ENCODE measurements at regions not wholly inside any gene's neighbourhood (a gene's known extent, or its start where the extent isn't known, plus 50 kb on each side); places are given as distances from the start of the nearest gene placed in this dataset.

DNA sequence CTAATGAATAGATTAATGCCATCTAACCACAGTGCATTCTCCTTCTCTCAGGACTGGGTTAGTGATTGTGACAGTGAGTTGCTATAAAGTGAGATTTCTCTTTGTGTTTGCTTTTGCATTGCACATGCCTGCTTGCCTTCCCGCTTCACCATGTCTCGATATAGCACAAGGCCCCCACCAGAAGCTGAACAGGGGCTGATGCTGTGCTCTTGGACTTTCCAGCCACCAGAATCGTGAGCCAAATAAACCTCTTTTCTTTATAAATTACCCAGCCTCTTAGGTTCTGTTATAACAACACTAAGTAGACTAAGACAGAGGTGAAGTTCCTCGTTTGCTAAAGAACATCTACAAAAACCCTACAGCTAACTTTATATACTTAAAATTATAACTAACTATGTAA is 173.0 kb downstream of the KIF26A start:
- no peaks in the 10 kb centered on the region for H4K20me1 ChIP-seq (ENCODE audit: insufficient read depth)
- no peak overlapping the region for H3K9ac ChIP-seq
- no peaks in the 10 kb centered on the region for H3F3A ChIP-seq (replicated peaks; ENCODE audit: insufficient read depth)
- ChIA-PET POLR2A (no interaction called here), CTCF (no interaction called here)
- no peak overlapping the region for H3K4me3 ChIP-seq (ENCODE audit: low read depth in 2 of 2, low read length in 1 of 2)
- H3K4me2 ChIP-seq = no peak overlapping the region
- H3K27me3 ChIP-seq (ENCODE audit: insufficient read depth) = no peaks in the 10 kb centered on the region
- TF ChIP-seq TAF1 (IDR thresholded peaks at IDR 0.05; ENCODE audit: borderline replicate concordance, low read depth, low read length) = no peak
- TF ChIP-seq RAD21 (IDR thresholded peaks at IDR 0.05; ENCODE audit: low read length) = no peak
- H3K79me2 ChIP-seq (ENCODE audit: insufficient read depth) = no peaks in the 10 kb centered on the region
- no peak overlapping the region for H2AFZ ChIP-seq (ENCODE audit: low read depth)
- H3K27ac ChIP-seq (ENCODE audit: low read depth in 2 of 2, low read length in 1 of 2) = no peak overlapping the region
- no peaks in the 10 kb centered on the region for H3K36me3 ChIP-seq (replicated peaks in 1 of 2; ENCODE audit: control insufficient read depth in 1 of 2, insufficient read depth in 2 of 2, low read length in 1 of 2)
- WGBS (ENCODE audit: low lambda C conversion rate) = 34% methylated on average over 4 of the region's 4 CpGs
- DNase-seq = no peak
- H3K9me3 ChIP-seq = no peaks in the 10 kb centered on the region
- H3K4me1 ChIP-seq (ENCODE audit: control insufficient read depth in 1 of 2, insufficient read depth in 2 of 2, low read depth in 1 of 2, low read length in 1 of 2) = peaks cover 0 to 13% of the 10 kb centered on the region in 2 experiments; a peak in 1 of 4 replicates
- H3K9me2 ChIP-seq = no peaks in the 10 kb centered on the region

DNA sequence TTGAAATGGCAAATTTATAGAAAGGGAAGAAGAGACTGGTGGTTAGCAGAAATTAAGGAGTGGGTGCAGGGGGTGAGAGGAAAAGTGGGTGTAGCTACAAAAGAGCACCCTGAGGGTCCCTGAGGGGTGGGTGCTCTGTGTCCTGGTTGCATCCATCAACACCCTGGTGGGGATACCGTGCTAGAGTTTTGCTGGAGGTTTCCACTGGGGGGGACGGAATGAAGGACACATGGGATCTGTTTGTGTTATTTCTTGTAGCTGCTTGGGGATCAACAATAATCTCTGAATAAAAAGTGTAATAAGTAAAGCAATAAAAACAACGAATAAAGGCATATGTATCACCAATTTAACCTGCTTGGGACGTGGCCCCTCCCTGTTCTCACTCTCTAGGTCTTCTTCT is 175.3 kb downstream of the KIF26A start:
- H2AFZ ChIP-seq (ENCODE audit: low read depth) = no peak overlapping the region
- H3K36me3 ChIP-seq (replicated peaks in 1 of 2; ENCODE audit: control insufficient read depth in 1 of 2, insufficient read depth in 2 of 2, low read length in 1 of 2) = no peaks in the 10 kb centered on the region
- WGBS (ENCODE audit: low lambda C conversion rate) = 15% methylated on average over 4 of the region's 4 CpGs
- no peaks in the 10 kb centered on the region for H3K9me2 ChIP-seq
- no peaks in the 10 kb centered on the region for H3F3A ChIP-seq (replicated peaks; ENCODE audit: insufficient read depth)
- no peaks in the 10 kb centered on the region for H4K20me1 ChIP-seq (ENCODE audit: insufficient read depth)
- H3K4me3 ChIP-seq (ENCODE audit: low read depth in 2 of 2, low read length in 1 of 2) = no peak overlapping the region
- ChIA-PET POLR2A (no interaction called here), CTCF (no interaction called here)
- H3K4me2 ChIP-seq = no peak overlapping the region
- peaks cover 0 to 13% of the 10 kb centered on the region in 2 experiments; a peak in 1 of 4 replicates for H3K4me1 ChIP-seq (ENCODE audit: control insufficient read depth in 1 of 2, insufficient read depth in 2 of 2, low read depth in 1 of 2, low read length in 1 of 2)
- H3K9ac ChIP-seq = no peak overlapping the region
- H3K27ac ChIP-seq (ENCODE audit: low read depth in 2 of 2, low read length in 1 of 2) = no peak overlapping the region
- TF ChIP-seq FOXM1 (IDR thresholded peaks at IDR 0.05; ENCODE audit: low read depth) (no peak), SMC3 (IDR thresholded peaks at IDR 0.05; ENCODE audit: low read depth, low read length) (no peak), RFX5 (IDR thresholded peaks at IDR 0.05; ENCODE audit: low read length) (no peak), NFIC (IDR thresholded peaks at IDR 0.05; ENCODE audit: borderline replicate concordance) (no peak), IRF3 (IDR thresholded peaks at IDR 0.05; ENCODE audit: low read depth, low read length) (no peak), EZH2phosphoT487 (IDR thresholded peaks at IDR 0.05; ENCODE audit: borderline replicate concordance, low read depth) (no peak), MEF2A (IDR thresholded peaks at IDR 0.05; ENCODE audit: borderline replicate concordance, low read depth) (no peak), SIN3A (IDR thresholded peaks at IDR 0.05; ENCODE audit: borderline replicate concordance, low read depth, low read length) (no peak), POLR2AphosphoS5 (IDR thresholded peaks at IDR 0.05; ENCODE audit: low read depth, low read length) (no peak), MXI1 (IDR thresholded peaks at IDR 0.05; ENCODE audit: low read depth, low read length) (no peak), GABPA (IDR thresholded peaks at IDR 0.05; ENCODE audit: low read depth) (no peak), RAD21 (IDR thresholded peaks at IDR 0.05; ENCODE audit: low read length) (no peak)
- TF ChIP-seq, protein P1, sequence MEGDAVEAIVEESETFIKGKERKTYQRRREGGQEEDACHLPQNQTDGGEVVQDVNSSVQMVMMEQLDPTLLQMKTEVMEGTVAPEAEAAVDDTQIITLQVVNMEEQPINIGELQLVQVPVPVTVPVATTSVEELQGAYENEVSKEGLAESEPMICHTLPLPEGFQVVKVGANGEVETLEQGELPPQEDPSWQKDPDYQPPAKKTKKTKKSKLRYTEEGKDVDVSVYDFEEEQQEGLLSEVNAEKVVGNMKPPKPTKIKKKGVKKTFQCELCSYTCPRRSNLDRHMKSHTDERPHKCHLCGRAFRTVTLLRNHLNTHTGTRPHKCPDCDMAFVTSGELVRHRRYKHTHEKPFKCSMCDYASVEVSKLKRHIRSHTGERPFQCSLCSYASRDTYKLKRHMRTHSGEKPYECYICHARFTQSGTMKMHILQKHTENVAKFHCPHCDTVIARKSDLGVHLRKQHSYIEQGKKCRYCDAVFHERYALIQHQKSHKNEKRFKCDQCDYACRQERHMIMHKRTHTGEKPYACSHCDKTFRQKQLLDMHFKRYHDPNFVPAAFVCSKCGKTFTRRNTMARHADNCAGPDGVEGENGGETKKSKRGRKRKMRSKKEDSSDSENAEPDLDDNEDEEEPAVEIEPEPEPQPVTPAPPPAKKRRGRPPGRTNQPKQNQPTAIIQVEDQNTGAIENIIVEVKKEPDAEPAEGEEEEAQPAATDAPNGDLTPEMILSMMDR (IDR thresholded peaks at IDR 0.05) = no peak
- no peaks in the 10 kb centered on the region for H3K27me3 ChIP-seq (ENCODE audit: insufficient read depth)
- DNase-seq = no peak
- no peaks in the 10 kb centered on the region for H3K9me3 ChIP-seq
- no peaks in the 10 kb centered on the region for H3K79me2 ChIP-seq (ENCODE audit: insufficient read depth)

Measured in SK-N-SH (cell line).